DOHH2 (cell line): ENCODE measurements at regions not wholly inside any gene's neighbourhood (a gene's known extent, or its start where the extent isn't known, plus 50 kb on each side); places are given as distances from the start of the nearest gene placed in this dataset.

ENCODE experiments used
- CTCF ChIP-seq: fragments of 200-600 bp; sonication (generic); IDR thresholded peaks from one replicate; pipeline ENCODE4 v1.5.1; 2014; ENCODE audit warnings: antibody characterized with exemption, mild to moderate bottlenecking, low read depth, low read length; ENCODE audit not compliant: poor library complexity, severe bottlenecking
- EZH2phosphoT487 ChIP-seq: fragments of 200-600 bp; sonication (generic); IDR thresholded peaks from 2 replicates; pipeline ENCODE4 v1.6.1; 2017; ENCODE audit warnings: borderline replicate concordance, mild to moderate bottlenecking, antibody characterized with exemption, low read length, moderate library complexity, mixed read lengths

DNA sequence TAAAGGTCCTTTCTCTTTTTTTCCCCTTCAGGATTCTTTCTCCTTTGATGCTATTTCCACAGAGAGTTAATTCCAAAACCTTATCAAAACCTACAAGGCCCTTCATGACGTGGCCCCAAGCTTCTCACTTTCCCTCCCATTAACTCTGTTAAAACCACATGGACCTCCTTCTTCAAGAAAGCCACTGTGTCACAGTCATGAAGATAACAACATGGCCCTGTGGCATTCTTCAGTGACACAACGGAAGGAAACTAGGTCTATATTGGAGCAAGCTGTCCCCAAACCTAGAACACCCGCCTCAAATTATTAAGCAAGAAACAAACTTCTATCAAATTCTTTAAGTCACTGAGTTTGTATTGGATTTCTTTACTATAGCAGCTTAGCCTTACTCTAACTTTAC, 611.1 kb downstream of the NUF2 start:
- TF ChIP-seq CTCF = no peak
- no peak for TF ChIP-seq EZH2phosphoT487
